Mucosa of gallbladder (tissue), 1 donor: ENCODE measurements at regions not wholly inside any gene's neighbourhood (a gene's known extent, or its start where the extent isn't known, plus 50 kb on each side); places are given as distances from the start of the nearest gene placed in this dataset.
"Not testable (repeated sequence)": the region's sequence is repeated elsewhere in the genome, so short reads cannot be mapped to it uniquely, and the experiment has no call there.

ENCODE experiments used
- DNase-seq: peaks from one replicate; pipeline ENCODE4 v3.0.0-alpha.2; 2020; ENCODE audit warnings: low spot score
- donor health status: DM: no; HTN: no; CAD: no.

- DNase-seq = no peak
These were observed 61.3 kb upstream of the PMEPA1 start for GRCh38 chr20:57770852-57771720.

- DNase-seq = not testable (repeated sequence)
These were observed 60.6 kb upstream of the PMEPA1 start for GRCh38 chr20:57770401-57770800.

GRCh38 chr20:57769756-57770155, 59.9 kb upstream of the PMEPA1 start:
- no peak for DNase-seq

- DNase-seq = no peak
These were observed 58.7 kb upstream of the PMEPA1 start for GRCh38 chr20:57768519-57768918.

- DNase-seq = no peak
These were observed 57.6 kb upstream of the PMEPA1 start for GRCh38 chr20:57767441-57767840.

GRCh38 chr20:57763235-57763595, 53.4 kb upstream of the PMEPA1 start:
- DNase-seq = no peak

- DNase-seq = no peak
These were observed 52.9 kb upstream of the PMEPA1 start for GRCh38 chr20:57762531-57763234.

GRCh38 chr20:57761413-57761734, 51.6 kb upstream of the PMEPA1 start:
- no peak for DNase-seq

- no peak for DNase-seq
These were observed 51.0 kb upstream of the PMEPA1 start for GRCh38 chr20:57760698-57761412.

- DNase-seq = no peak
These were observed 49.9 kb upstream of the PMEPA1 start for GRCh38 chr20:57759724-57760123.
